ENCODE measurements at regions not wholly inside any gene's neighbourhood (a gene's known extent, or its start where the extent isn't known, plus 50 kb on each side); places are given as distances from the start of the nearest gene placed in this dataset.

- Histone ChIP-seq H3K27ac (ENCODE audit: low read depth, low read length, poor library complexity, severe bottlenecking) (no peak overlapping the region), H4K20me1 (ENCODE audit: insufficient read depth, low read length) (no peaks in the 10 kb centered on the region), H3K4me2 (ENCODE audit: low read length) (no peak overlapping the region), H3K27me3 (ENCODE audit: insufficient read depth, low read length) (no peaks in the 10 kb centered on the region), H3K4me1 (ENCODE audit: insufficient read depth, low read length, severe bottlenecking) (no peaks in the 10 kb centered on the region), H2AFZ (ENCODE audit: low read length) (no peak overlapping the region), H3F3A (ENCODE audit: insufficient read depth, low read length) (no peaks in the 10 kb centered on the region), H3K9ac (ENCODE audit: low read length) (no peak overlapping the region), H3K79me2 (ENCODE audit: insufficient read depth, low read length) (no peaks in the 10 kb centered on the region), H3K36me3 (ENCODE audit: insufficient read depth, low read length) (no peaks in the 10 kb centered on the region), H3K9me3 (ENCODE audit: low read length) (no peaks in the 10 kb centered on the region), H3K4me3 (ENCODE audit: low read depth, low read length, poor library complexity, severe bottlenecking) (no peak overlapping the region), H3K9me2 (ENCODE audit: low read depth, low read length) (no peaks in the 10 kb centered on the region)
- TF ChIP-seq CTCF (IDR thresholded peaks at IDR 0.05; ENCODE audit: low read length) = no peak
- no peak for TF ChIP-seq EZH2 (IDR thresholded peaks at IDR 0.05; ENCODE audit: borderline replicate concordance, low read length)
Observed at GRCh38 chr4:97105347-97106099, 1037.8 kb downstream of the STPG2 start.

- no peak overlapping the region for H2AFZ ChIP-seq (ENCODE audit: low read length)
- H3K79me2 ChIP-seq (ENCODE audit: insufficient read depth, low read length) = no peaks in the 10 kb centered on the region
- H3K9me2 ChIP-seq (ENCODE audit: low read depth, low read length) = no peaks in the 10 kb centered on the region
- no peaks in the 10 kb centered on the region for H3K36me3 ChIP-seq (ENCODE audit: insufficient read depth, low read length)
- no peaks in the 10 kb centered on the region for H3K9me3 ChIP-seq (ENCODE audit: low read length)
- H3F3A ChIP-seq (ENCODE audit: insufficient read depth, low read length) = no peaks in the 10 kb centered on the region
- no peak overlapping the region for H3K27ac ChIP-seq (ENCODE audit: low read depth, low read length, poor library complexity, severe bottlenecking)
- H3K4me3 ChIP-seq (ENCODE audit: low read depth, low read length, poor library complexity, severe bottlenecking) = no peak overlapping the region
- H3K27me3 ChIP-seq (ENCODE audit: insufficient read depth, low read length) = no peaks in the 10 kb centered on the region
- H3K4me2 ChIP-seq (ENCODE audit: low read length) = no peak overlapping the region
- H3K4me1 ChIP-seq (ENCODE audit: insufficient read depth, low read length, severe bottlenecking) = no peaks in the 10 kb centered on the region
- H4K20me1 ChIP-seq (ENCODE audit: insufficient read depth, low read length) = no peaks in the 10 kb centered on the region
- TF ChIP-seq EZH2 (IDR thresholded peaks at IDR 0.05; ENCODE audit: borderline replicate concordance, low read length) = no peak
- TF ChIP-seq CTCF (IDR thresholded peaks at IDR 0.05; ENCODE audit: low read length) = no peak
- H3K9ac ChIP-seq (ENCODE audit: low read length) = no peak overlapping the region
Observed at GRCh38 chr4:97106161-97106560, 1037.1 kb downstream of the STPG2 start.

DNA sequence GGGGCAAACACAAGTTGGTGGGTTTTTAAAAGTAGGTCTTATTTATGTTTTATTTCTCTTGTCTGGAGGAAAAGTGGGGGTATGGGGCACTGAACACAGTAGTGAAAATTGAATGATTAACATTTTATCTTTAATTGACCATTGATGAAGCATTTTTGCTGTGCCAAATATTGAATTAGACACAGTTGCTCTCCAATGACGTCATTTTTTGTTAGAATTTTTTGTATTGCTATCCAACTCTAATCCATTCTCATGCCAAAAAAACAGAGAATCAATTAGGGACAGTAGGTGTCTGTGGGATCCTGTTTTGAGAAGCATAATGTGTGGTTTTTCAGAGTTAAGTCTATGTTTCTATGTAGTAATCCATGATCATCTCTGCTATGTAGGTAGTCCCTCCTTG, 1032.8 kb downstream of the STPG2 start:
- Histone ChIP-seq H4K20me1 (ENCODE audit: insufficient read depth, low read length) (no peaks in the 10 kb centered on the region), H3F3A (ENCODE audit: insufficient read depth, low read length) (no peaks in the 10 kb centered on the region), H3K9ac (ENCODE audit: low read length) (no peak overlapping the region), H2AFZ (ENCODE audit: low read length) (no peak overlapping the region), H3K9me2 (ENCODE audit: low read depth, low read length) (no peaks in the 10 kb centered on the region), H3K9me3 (ENCODE audit: low read length) (no peaks in the 10 kb centered on the region), H3K4me2 (ENCODE audit: low read length) (no peak overlapping the region), H3K36me3 (ENCODE audit: insufficient read depth, low read length) (no peaks in the 10 kb centered on the region), H3K27me3 (ENCODE audit: insufficient read depth, low read length) (no peaks in the 10 kb centered on the region), H3K79me2 (ENCODE audit: insufficient read depth, low read length) (no peaks in the 10 kb centered on the region), H3K27ac (ENCODE audit: low read depth, low read length, poor library complexity, severe bottlenecking) (no peak overlapping the region), H3K4me1 (ENCODE audit: insufficient read depth, low read length, severe bottlenecking) (no peaks in the 10 kb centered on the region), H3K4me3 (ENCODE audit: low read depth, low read length, poor library complexity, severe bottlenecking) (no peak overlapping the region)
- no peak for TF ChIP-seq CTCF (IDR thresholded peaks at IDR 0.05; ENCODE audit: low read length)
- TF ChIP-seq EZH2 (IDR thresholded peaks at IDR 0.05; ENCODE audit: borderline replicate concordance, low read length) = no peak
